Mucosa of stomach (tissue), 1 donor: ENCODE measurements at regions not wholly inside any gene's neighbourhood (a gene's known extent, or its start where the extent isn't known, plus 50 kb on each side); places are given as distances from the start of the nearest gene placed in this dataset.

Source experiments
- H3K27me3 ChIP-seq: one replicate; pipeline ENCODE4 v1.7.0; 2013; ENCODE audit warnings: mild to moderate bottlenecking, low read length; ENCODE audit not compliant: control insufficient read depth, insufficient read depth
- H3K36me3 ChIP-seq: one replicate; pipeline ENCODE4 v1.7.0; 2013; ENCODE audit warnings: low read length; ENCODE audit not compliant: control insufficient read depth, insufficient read depth
- H3K4me1 ChIP-seq: one replicate; pipeline ENCODE4 v1.7.0; 2013; ENCODE audit warnings: mild to moderate bottlenecking, low read length; ENCODE audit not compliant: control insufficient read depth, insufficient read depth
- H3K4me3 ChIP-seq: one replicate; pipeline ENCODE4 v1.7.0; 2013; ENCODE audit warnings: low read length
- H3K9ac ChIP-seq: one replicate; pipeline ENCODE4 v1.7.0; 2013; ENCODE audit warnings: mild to moderate bottlenecking, low read length, moderate library complexity
- H3K9me3 ChIP-seq: one replicate; pipeline ENCODE4 v1.7.0; 2013; ENCODE audit warnings: mild to moderate bottlenecking, low read length, moderate library complexity; ENCODE audit not compliant: control insufficient read depth
- donor health status: Pancreatic carcinoma.

DNA sequence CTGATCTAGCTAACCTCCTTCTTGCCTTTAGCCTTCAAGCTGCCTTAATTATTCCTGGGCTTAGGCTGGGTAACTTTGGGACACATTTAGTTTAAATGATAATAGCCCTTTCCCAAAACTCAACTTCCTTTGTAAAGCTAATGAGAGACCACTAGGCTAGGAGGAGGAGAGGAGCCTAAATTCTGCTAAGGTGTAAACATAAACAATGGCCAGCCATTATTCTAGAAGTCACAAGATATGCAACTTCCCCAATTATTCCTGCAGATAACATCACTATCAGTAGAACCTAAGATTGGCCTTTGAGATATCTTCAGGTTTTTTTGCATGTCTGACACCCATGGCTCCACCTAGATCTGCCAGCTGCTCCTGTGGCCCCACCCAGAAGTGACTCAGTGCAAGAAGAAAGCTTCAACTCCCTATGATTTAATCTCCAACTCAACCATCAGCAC, 131.2 kb upstream of the FAM20A start:
- H3K4me3 ChIP-seq: no peak overlapping the region
- no peak overlapping the region for H3K9ac ChIP-seq
- no peaks in the 10 kb centered on the region for H3K9me3 ChIP-seq
- peaks cover 26% of the 10 kb centered on the region for H3K4me1 ChIP-seq
- no peaks in the 10 kb centered on the region for H3K27me3 ChIP-seq
- H3K36me3 ChIP-seq: no peaks in the 10 kb centered on the region

DNA sequence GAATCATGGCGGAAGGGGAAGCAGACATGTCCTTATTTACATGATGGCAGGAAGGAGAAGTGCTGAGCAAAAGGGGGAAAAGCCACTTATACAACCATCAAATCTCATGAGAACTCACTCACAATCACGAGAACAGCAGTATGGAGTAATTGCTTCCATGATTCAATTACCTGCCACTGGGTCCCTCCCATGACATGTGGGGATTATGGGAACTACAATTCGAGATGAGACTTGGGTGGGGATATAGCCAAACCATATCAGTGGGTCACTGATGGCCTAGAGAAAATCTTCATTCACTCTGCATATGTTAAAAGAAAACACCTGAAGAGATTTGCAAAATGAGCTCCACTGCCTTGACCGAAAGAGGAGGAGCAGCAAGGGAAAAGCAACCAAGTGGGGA, 130.3 kb upstream of the FAM20A start:
- no peaks in the 10 kb centered on the region for H3K9me3 ChIP-seq
- H3K4me3 ChIP-seq: no peak overlapping the region
- H3K4me1 ChIP-seq: peaks cover 26% of the 10 kb centered on the region

DNA sequence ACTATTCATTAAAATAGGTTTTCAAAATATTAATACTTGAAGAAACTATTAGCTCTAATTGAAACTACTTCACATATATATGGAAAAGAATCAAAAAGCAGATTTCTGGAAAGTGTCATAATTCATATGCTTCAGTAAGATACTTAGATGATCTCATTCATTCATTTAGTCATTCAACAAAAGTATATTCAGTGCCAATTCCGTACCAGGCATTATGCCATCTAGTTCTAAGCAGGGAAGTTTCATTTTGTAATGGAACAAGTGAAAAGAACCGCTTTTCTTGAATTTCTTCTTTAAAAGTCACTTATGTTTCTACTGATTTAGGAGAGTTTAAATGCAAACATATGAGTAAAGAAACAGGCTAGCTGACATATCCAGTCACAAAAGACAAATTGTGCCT, 118.3 kb upstream of the FAM20A start:
- H3K9ac ChIP-seq: no peak overlapping the region
- H3K9me3 ChIP-seq: no peaks in the 10 kb centered on the region
- H3K36me3 ChIP-seq: no peaks in the 10 kb centered on the region
- no peaks in the 10 kb centered on the region for H3K27me3 ChIP-seq
- no peak overlapping the region for H3K4me3 ChIP-seq
- no peaks in the 10 kb centered on the region for H3K4me1 ChIP-seq

More for the DNA sequence above, 130.3 kb upstream of the FAM20A start:
- Histone ChIP-seq H3K36me3 (no peaks in the 10 kb centered on the region), H3K9ac (no peak overlapping the region), H3K27me3 (no peaks in the 10 kb centered on the region)

DNA sequence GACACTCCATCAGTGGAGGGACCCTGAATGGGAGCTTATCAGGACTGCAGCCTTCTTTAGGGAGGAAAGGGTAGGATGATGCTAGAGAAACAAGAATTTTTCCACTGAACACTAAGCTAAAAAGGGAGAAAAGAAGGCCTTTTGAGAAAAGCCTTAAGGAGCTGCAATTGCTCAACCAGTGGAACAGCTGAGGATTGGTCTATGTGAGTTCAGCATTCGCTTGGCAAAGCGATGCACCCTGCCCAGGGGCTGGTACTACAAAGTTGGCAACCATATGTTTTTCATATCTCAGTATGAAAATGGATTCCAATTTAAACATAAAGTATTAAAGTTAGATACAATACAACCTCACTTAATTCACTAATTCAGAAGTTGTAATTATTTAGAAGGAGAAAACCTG, 117.8 kb upstream of the FAM20A start:
- Histone ChIP-seq H3K27me3 (no peaks in the 10 kb centered on the region), H3K36me3 (no peaks in the 10 kb centered on the region)

DNA sequence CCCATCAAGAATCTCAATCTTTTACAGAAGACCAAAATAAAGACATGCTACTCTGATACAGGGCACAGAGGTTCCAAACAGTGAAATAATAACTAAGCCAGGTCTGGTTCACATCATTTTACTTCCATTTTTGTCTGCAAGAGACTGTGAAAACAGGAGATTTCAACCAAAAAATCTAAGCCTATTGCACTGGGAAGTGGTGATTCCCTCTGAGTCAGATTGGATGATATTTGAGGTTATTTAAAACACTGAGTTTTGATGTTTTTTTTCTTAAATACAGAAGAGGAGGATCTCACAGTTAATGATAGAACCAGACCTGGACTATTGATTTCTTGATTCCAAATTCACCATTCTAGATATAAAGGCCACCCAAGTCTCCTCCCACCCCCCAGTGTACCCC, 117.3 kb upstream of the FAM20A start:
- H3K9ac ChIP-seq: no peak overlapping the region
- H3K4me1 ChIP-seq: no peaks in the 10 kb centered on the region
- H3K27me3 ChIP-seq: no peaks in the 10 kb centered on the region
- no peak overlapping the region for H3K4me3 ChIP-seq
- no peaks in the 10 kb centered on the region for H3K9me3 ChIP-seq
- no peaks in the 10 kb centered on the region for H3K36me3 ChIP-seq

More for the DNA sequence above, 117.8 kb upstream of the FAM20A start:
- no peaks in the 10 kb centered on the region for H3K9me3 ChIP-seq
- H3K4me1 ChIP-seq: no peaks in the 10 kb centered on the region
- no peak overlapping the region for H3K4me3 ChIP-seq
- no peak overlapping the region for H3K9ac ChIP-seq

DNA sequence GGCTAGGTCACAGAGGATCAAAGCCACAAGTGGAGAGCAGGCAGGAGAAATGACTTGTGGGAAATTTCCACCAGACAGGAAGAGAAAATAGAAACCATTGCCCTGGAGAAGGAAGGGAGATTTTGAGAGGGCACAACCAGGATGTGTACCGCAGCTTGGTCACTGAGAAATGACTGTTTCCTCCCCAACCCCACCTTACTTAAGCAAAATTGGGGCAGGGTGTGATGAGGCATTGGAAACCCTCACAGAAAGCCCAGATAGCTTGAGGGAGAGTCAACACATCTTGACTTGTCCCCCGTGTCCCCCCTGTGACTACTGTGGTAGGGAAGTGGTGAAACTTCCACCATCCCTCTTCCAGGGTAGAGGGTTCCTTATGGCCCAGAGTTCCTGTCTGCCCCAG, 113.5 kb upstream of the FAM20A start:
- H3K27me3 ChIP-seq: no peaks in the 10 kb centered on the region
- no peak overlapping the region for H3K9ac ChIP-seq
- no peaks in the 10 kb centered on the region for H3K4me1 ChIP-seq
- no peaks in the 10 kb centered on the region for H3K9me3 ChIP-seq
- no peak overlapping the region for H3K4me3 ChIP-seq
- no peaks in the 10 kb centered on the region for H3K36me3 ChIP-seq

DNA sequence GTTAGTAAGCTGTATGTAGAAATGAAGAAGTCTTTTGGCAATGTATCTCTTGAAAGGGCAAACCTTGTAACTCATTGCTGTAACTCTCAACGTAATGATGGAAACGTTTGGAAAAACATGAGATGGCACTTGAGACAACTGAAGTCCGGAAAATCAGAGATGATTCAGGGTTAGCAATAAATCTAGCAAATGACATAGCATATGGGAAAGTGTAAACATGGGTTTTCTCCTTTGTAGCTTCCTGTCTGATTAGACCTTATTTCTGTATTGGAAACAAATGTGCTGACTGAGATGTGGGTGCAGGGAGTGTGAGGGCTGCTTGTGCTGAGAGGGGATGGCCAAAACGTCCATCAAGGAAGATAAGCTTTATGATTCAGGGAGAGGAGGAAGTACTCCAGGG, 110.7 kb upstream of the FAM20A start:
- Histone ChIP-seq H3K4me1 (no peaks in the 10 kb centered on the region), H3K9ac (no peak overlapping the region), H3K4me3 (no peak overlapping the region), H3K27me3 (no peaks in the 10 kb centered on the region), H3K9me3 (no peaks in the 10 kb centered on the region), H3K36me3 (no peaks in the 10 kb centered on the region)

DNA sequence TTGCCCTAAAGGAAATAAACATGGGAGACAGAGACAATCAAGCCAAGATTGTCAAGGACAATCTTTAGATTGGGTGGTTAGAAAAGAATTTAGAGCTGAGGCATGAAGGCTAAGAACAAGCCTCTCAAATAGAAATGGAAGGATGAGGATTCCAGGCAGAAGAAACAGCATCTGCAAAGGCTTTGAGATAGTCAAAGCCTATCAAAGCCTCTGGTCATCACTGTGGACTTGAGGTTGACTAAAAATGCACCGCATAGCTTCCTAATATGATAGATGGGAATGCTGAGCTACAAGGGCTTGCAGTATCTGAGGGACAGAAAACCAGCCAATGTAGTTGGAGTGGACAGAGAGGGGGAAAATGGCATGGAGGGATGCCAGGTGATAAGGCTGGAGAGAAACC, 109.8 kb upstream of the FAM20A start:
- H3K4me1 ChIP-seq: no peaks in the 10 kb centered on the region
- H3K36me3 ChIP-seq: no peaks in the 10 kb centered on the region
- H3K4me3 ChIP-seq: no peak overlapping the region
- no peaks in the 10 kb centered on the region for H3K9me3 ChIP-seq
- H3K9ac ChIP-seq: no peak overlapping the region
- H3K27me3 ChIP-seq: no peaks in the 10 kb centered on the region

DNA sequence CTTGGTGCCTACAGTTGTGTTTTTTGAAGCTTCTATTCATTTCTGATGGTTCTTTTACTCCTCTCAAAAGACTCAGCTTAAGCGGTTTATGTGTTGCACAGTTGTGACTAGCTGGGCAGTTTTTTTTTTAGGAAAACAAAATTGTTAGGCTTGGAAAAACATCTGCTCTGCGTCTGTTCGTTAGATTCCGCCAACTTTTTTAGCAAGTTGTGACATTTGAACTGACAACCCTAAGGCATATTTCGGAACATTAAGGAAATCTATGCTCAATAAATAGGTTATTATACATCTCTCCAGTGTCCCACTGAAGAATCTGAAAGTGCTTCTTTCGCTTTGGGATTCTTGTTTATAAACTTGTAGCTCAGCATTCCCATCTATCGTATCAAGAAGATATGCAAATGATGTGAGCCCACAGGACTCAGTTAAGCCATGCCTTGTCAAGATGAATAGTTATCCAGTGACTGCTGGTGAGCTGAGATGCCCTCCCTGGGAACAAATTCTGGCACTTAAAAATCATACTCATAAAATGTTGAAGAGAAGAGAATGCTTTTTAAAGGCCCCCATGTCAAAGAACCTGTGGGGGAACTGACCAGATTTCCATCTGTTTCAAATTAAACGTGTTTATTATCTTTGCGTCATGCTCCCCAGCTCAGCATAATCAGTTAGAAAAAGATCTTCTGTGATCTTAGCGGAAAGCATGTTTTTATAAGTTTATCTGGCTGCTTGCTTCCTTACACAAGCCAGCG, 109.0 kb upstream of the FAM20A start:
- no peaks in the 10 kb centered on the region for H3K4me1 ChIP-seq
- no peaks in the 10 kb centered on the region for H3K27me3 ChIP-seq
- no peak overlapping the region for H3K9ac ChIP-seq
- no peaks in the 10 kb centered on the region for H3K36me3 ChIP-seq
- no peaks in the 10 kb centered on the region for H3K9me3 ChIP-seq
- no peak overlapping the region for H3K4me3 ChIP-seq

DNA sequence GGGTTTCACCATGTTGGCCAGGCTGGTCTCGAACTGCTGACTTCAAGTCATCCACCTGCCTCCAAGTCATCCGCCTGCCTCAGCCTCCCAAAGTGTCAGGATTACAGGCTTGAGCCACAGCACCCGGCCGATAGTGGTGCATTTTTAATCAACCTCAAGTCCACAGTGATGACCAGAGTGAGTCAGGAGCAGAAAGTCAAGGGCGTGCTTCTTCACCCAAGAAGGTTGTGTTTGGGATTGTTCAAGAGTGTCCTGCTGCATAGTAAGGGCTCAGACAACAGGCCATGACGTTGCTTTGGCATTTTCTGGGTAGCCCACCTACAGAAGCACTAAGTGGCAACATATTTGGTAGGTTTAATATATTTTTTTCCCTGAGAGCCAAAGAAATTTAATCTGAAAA, 108.3 kb upstream of the FAM20A start:
- no peaks in the 10 kb centered on the region for H3K36me3 ChIP-seq
- H3K9me3 ChIP-seq: no peaks in the 10 kb centered on the region
- no peaks in the 10 kb centered on the region for H3K4me1 ChIP-seq
- no peak overlapping the region for H3K9ac ChIP-seq
- H3K4me3 ChIP-seq: no peak overlapping the region
- no peaks in the 10 kb centered on the region for H3K27me3 ChIP-seq

DNA sequence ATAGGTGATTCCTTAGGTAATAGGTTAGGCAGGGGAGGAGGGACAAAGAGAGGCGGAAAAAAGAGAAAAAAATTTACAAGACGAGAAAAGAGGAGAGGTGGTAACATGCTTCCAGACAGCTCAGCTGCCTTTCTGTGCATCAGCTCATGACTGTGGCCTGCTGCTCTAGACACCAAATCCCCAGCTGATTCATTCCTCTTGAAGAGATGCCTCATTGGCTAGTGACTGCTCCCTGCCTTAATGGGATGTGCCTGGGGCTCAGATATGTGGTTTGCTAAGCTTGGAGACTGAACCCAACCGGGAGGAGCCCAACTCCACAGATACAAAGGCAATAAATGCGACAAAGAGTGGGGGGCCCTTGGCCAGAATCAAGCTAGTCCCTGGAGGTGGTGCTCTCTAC, 105.9 kb upstream of the FAM20A start:
- Histone ChIP-seq H3K9ac (no peak overlapping the region), H3K36me3 (no peaks in the 10 kb centered on the region), H3K27me3 (no peaks in the 10 kb centered on the region), H3K4me3 (no peak overlapping the region), H3K9me3 (no peaks in the 10 kb centered on the region), H3K4me1 (no peaks in the 10 kb centered on the region)

DNA sequence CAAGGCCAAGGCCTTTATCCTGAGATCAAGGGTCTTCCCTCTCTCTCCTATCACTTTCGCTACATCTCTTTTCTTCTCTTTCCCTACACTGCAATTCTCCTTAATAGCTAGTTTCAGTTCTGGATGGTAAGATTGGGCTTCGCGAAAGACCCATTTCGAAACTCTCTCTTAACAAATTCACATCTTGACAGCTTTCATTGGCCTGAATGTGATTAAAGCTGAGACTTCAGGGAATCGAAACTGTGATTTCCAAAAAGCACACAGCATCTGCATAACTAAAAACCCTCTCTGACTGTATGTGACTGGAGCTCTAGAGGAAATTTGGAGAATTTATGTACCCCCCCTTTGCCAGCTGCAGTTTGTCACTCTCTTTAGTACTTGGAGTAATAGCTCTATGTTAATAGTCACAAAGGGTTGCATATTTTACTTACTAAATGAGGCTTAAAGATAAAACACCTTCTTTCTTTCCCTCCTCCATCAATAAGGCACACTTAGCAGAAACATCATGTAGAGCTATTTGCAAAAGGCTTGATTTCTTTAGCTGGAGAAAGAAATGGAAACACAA, 105.3 kb upstream of the FAM20A start:
- H3K36me3 ChIP-seq: no peaks in the 10 kb centered on the region
- peaks cover 4% of the 10 kb centered on the region for H3K4me1 ChIP-seq
- no peaks in the 10 kb centered on the region for H3K27me3 ChIP-seq
- no peak overlapping the region for H3K4me3 ChIP-seq
- no peaks in the 10 kb centered on the region for H3K9me3 ChIP-seq
- H3K9ac ChIP-seq: no peak overlapping the region
